ENCODE measurements at regions not wholly inside any gene's neighbourhood (a gene's known extent, or its start where the extent isn't known, plus 50 kb on each side); places are given as distances from the start of the nearest gene placed in this dataset.

- no peak for DNase-seq
Observed at GRCh38 chr11:28559492-28559891, 451.3 kb downstream of the METTL15 start.

- DNase-seq, result peak; percentile 13
Observed at GRCh38 chr11:28547321-28547741, 439.1 kb downstream of the METTL15 start.

GRCh38 chr11:28545536-28545935 is 437.3 kb downstream of the METTL15 start:
- no peak for DNase-seq

- DNase-seq, result no peak
Observed at GRCh38 chr11:28542561-28542960, 434.4 kb downstream of the METTL15 start.

- no peak for DNase-seq
Observed at GRCh38 chr11:28539239-28540030, 431.2 kb downstream of the METTL15 start.

GRCh38 chr11:28537822-28538221 is 429.6 kb downstream of the METTL15 start:
- DNase-seq, result no peak

GRCh38 chr11:28536504-28537267 is 428.5 kb downstream of the METTL15 start:
- DNase-seq, result no peak

- DNase-seq, result no peak
Observed at GRCh38 chr11:28535677-28536076, 427.5 kb downstream of the METTL15 start.

GRCh38 chr11:28529540-28530410 is 421.6 kb downstream of the METTL15 start:
- DNase-seq, result peak; percentile 58

GRCh38 chr11:28529046-28529445 is 420.9 kb downstream of the METTL15 start:
- no peak for DNase-seq

GRCh38 chr11:28528217-28528616 is 420.0 kb downstream of the METTL15 start:
- DNase-seq, result no peak

- no peak for DNase-seq
Observed at GRCh38 chr11:28526406-28526751, 418.2 kb downstream of the METTL15 start.

GRCh38 chr11:28525636-28526405 is 417.6 kb downstream of the METTL15 start:
- no peak for DNase-seq

- DNase-seq, result no peak
Observed at GRCh38 chr11:28524098-28524497, 415.9 kb downstream of the METTL15 start.

GRCh38 chr11:28521075-28521474 is 412.9 kb downstream of the METTL15 start:
- no peak for DNase-seq

- no peak for DNase-seq
Observed at GRCh38 chr11:28520291-28520690, 412.1 kb downstream of the METTL15 start.

- DNase-seq, result no peak
Observed at GRCh38 chr11:28518825-28519224, 410.6 kb downstream of the METTL15 start.

- DNase-seq, result no peak
Observed at GRCh38 chr11:28517621-28518020, 409.4 kb downstream of the METTL15 start.

GRCh38 chr11:28514391-28514790 is 406.2 kb downstream of the METTL15 start:
- DNase-seq, result no peak

GRCh38 chr11:28512143-28512756 is 404.1 kb downstream of the METTL15 start:
- no peak for DNase-seq

GRCh38 chr11:28505232-28505631 is 397.0 kb downstream of the METTL15 start:
- DNase-seq, result no peak

GRCh38 chr11:28504555-28505110 is 396.4 kb downstream of the METTL15 start:
- DNase-seq, result no peak
